SIG-M5 treated with dmso at 0.1 percent for 504 hours (cell line): ENCODE measurements at regions not wholly inside any gene's neighbourhood (a gene's known extent, or its start where the extent isn't known, plus 50 kb on each side); places are given as distances from the start of the nearest gene placed in this dataset.
"Not testable (repeated sequence)": the region's sequence is repeated elsewhere in the genome, so short reads cannot be mapped to it uniquely, and the experiment has no call there.

Experiments
- DNase-seq: peaks from one replicate; lab custom pipeline; 2025; ENCODE audit not compliant: unreplicated experiment; lab: John Stamatoyannopoulos, UW

DNA sequence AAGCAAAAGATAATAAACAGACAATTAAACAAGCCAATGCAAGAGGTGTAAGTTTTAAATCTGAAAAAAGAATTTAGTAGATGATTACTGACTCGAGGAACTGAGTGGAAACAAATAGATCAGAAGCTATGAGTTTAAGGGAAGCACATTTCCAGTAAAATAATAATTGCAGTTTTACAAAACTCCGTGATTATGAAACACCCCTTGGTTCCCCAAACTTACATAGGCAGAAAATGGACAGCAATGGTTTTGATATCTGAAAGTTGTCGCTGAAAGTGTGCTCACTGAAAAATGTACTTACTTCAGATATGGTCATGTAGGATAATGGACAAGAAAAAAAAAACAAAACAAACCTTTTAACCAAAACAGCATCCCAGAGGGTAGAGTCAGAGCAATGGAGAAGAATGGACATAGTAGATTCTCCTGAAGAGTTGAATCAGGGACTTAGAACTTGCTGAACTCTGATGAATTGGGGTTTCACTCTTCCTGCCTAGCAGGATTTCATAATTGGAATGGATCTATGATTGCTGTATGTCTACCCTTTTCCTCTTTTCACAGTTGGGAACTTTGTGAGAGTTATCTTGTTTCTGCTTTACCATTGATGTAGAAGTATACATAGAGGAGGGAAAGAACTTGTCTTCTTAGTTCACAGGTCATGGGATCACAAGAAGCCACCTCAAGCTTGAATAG, 305.6 kb upstream of the ZEB2 start:
- DNase-seq = no peak

DNA sequence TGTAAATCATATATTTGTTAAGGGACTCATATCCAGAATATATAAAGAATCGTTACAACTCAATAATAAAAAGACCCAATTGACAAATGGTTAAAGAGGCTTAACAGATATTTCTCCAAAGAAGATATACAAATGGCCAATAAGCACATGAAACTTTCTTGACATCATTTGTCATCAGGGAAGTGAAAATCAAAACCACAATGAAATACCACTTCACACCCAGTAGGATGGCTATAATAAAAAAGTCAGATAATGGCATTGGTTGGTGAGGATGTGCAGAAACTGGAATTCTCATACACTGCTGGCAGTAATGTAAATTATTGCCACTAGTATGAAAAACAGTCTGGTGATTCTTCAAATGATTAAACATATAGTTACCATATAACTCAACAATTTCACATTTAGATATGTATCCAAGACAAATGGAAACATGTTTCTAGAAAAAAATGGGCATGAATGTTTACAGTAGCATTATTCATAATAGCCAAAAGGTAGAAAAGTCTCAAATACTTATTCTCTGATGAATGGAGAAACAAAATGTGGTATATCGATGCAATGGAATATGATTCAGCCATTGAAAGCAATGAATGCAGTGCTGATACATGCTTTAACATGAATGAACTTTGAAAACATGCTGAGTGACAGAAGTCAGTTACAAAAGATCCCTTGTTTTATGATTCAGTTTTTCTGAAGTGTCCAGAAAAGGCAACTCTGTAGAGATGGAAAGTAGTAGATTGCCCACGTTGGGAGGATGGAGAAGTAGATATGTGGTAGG, 304.6 kb upstream of the ZEB2 start:
- no peak for DNase-seq

DNA sequence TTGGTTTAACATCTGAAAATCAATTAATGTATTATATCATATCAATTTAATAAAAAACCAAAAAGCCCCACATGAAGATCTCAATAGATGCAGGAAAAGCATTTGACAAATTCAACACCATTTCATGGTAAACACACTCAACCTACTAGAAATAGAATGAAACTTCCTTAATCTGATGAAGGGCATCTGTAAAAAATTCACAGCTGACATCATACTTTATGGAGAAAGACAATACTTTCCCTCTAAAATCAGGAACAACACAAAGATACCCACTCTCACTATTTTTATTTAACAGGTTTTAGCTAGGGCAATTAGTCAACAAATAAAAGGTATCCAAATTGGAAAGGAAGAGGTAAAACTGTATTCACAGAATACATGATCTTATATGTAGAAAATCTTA, 303.0 kb upstream of the ZEB2 start:
- no peak for DNase-seq

- DNase-seq = no peak
Observed at GRCh38 chr2:144812288-144812687, 292.4 kb upstream of the ZEB2 start.

- DNase-seq = no peak
Observed at GRCh38 chr2:144801766-144802165, 281.8 kb upstream of the ZEB2 start.

GRCh38 chr2:144801325-144801724, 281.4 kb upstream of the ZEB2 start:
- DNase-seq = no peak

DNA sequence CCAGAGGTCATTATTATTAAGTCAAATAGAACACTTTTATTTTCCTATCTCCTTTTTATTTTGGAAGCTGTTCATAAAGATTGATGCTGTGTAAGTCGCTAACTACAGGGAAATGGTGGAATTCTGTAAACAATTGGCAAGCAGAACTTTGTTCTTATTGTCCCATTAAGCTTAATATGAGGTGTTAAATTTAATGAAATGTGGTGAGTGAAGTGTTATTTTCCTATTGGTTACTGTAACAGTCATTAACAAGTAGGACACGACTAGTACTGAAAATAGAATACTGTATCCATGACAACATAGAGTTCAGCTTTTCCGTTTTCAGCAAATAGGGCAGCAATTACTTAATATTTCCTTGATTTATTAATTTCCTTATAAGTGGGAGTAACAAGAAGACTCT, 279.1 kb upstream of the ZEB2 start:
- no peak for DNase-seq

GRCh38 chr2:144798034-144798433, 278.1 kb upstream of the ZEB2 start:
- no peak for DNase-seq

GRCh38 chr2:144796936-144797335, 277.0 kb upstream of the ZEB2 start:
- DNase-seq = no peak

- DNase-seq = no peak
Observed at GRCh38 chr2:144796164-144796563, 276.2 kb upstream of the ZEB2 start.

- no peak for DNase-seq
Observed at GRCh38 chr2:144785253-144785652, 265.3 kb upstream of the ZEB2 start.

GRCh38 chr2:144780983-144781382, 261.1 kb upstream of the ZEB2 start:
- DNase-seq = no peak

DNA sequence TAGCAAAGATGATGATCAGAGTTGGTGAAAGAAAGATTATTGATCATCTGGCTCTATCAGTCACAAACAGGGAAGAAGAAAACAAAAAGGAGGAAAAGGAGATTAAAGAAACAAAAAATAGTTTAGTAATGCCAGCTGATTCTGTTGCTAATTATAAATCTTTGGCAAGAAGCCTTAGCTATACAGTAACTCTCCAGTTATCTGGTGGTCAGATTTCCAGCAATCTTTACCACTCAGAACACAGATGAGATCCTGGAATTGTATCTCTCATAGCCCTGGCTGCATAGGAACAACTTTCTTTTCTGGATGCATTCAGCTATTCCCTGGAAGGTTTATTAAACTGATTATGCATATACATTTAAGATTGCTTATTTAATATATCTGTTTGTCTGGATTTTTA, 256.8 kb upstream of the ZEB2 start:
- DNase-seq = no peak

DNA sequence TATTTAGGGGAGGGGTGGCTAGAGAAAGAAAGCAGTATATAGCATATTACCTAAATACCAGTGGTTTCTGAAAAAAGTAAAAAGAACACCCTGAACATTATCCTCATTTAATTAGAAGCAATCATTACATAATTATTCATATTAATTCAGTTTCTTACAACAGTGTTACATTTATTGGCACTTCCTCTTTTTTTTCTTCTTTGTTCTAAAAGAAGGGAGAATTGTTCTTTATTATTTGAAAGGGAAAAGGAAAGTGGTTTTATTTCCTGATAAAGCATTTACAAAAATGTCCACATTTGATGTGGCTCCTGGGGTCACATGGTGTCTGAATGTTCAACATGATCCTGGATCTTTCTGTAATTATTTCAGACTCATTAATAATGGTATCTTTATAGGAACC, 254.9 kb upstream of the ZEB2 start:
- peak; percentile 19 for DNase-seq

- DNase-seq = no peak
Observed at GRCh38 chr2:144771348-144771747, 251.4 kb upstream of the ZEB2 start.

DNA sequence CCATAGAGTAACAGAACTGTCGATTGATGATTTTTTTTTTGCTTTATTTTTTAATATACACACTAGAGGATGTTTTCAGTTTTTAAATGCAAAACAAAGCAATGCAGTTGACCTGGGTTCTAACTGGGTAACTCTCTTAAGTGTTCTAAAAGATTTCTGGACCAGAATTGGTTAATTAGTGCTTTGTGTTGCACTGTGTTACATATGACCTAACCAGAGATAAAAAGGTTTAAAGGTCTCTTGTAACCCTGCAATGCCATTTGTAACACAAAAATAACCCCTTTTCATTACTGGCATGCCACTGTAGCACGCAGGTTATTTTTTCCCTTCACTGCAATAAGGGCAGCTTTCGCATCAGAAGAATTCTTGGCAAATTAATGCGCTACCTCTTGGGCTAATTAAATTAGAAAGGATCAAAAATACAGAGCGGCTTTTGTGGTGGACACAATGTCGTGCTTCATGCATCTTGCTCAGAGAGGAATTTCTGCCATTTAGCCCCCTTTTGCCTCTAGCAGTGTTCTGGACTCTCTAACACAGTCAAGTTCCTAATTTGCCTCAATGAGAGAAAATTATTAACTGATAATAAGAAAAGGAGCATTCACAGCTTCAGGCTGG, 250.8 kb upstream of the ZEB2 start:
- no peak for DNase-seq

GRCh38 chr2:144760939-144761338, 241.0 kb upstream of the ZEB2 start:
- DNase-seq = not testable (repeated sequence)

DNA sequence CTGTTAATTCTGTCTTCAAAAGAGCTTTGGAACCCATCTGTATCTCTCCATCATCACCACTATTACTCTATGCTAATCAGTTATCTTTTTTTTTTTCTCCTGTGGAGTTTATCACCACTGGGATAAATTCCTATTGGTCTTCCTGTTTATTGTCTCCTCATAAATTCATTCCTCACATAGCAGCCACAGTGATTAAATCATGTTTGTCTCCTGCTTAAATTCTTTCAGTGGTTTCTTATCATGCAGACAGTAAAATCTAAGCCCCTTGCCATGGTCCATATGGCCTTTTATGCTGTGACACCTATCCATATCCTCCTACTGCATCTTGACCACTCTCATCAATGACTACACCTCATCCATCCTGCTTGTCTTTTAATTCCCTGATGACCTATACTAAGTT, 239.8 kb upstream of the ZEB2 start:
- no peak for DNase-seq

DNA sequence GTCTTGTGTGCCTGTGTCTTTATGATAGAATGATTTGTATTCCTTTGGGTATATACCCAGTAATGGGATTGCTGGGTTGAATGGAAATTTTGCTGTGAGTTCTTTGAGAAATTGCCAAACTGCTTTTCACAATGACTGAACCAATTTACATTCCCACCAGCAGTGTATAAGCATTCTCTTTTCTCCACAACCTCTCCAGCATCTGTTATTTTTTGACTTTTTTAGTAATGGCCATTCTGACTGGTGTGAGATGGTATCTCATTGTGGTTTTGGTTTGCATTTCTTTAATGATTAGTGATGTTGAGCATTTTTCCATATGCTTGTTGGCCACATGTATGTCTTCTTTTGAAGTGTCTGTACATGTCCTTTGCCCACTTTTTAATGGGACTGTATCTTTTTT, 238.3 kb upstream of the ZEB2 start:
- DNase-seq = not testable (repeated sequence)

DNA sequence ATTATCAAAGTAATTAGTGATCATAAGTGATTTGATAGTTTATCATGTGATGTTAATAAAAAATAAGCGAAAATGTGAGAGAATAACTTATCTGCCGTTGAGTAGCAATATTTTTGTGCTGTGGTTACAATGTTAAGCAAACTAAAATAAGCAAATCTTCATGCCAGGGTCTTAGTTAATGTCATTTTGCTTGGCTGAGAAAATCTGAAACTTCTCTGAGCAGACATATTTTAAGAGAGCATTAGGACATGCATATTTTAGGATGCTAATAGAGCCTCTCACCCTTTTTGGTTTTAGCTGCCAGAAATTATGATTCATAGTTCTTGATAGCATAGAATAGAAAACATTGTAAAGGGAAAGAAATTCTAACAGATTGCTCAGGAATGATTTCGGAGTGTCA, 233.5 kb upstream of the ZEB2 start:
- no peak for DNase-seq

DNA sequence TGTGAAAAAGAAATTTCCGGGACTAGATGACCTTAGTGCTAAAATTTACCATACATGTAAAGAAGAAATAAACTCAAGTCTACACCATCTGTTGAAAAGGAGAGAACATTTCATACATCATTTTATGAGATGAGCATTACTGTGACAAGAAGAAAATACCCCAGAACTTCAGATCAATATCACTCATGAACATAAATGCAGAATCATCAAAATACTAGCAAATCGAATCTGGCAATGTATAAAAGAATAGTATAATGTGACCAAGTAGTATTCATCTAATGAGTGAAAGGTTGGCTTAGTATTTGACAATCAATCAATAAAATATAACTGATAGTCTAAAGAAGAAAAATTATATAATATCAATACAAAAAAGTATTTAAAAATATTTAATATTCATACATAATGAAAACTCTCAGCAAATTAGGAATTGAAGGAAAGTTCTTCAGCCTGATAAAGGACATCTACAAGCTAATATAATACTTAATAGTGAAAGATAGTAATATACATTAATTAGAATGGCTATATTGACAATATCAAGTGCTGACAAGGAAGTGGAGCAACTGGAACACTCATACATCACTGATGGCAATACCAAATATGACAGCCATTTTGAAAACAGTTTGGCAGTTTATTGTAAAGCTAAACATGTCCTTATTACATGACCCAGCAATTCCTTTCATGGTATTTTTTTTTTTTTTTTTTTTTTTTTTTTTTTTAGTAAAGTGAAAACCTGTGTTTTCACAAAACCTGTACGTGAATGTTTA, 231.4 kb upstream of the ZEB2 start:
- no peak for DNase-seq

DNA sequence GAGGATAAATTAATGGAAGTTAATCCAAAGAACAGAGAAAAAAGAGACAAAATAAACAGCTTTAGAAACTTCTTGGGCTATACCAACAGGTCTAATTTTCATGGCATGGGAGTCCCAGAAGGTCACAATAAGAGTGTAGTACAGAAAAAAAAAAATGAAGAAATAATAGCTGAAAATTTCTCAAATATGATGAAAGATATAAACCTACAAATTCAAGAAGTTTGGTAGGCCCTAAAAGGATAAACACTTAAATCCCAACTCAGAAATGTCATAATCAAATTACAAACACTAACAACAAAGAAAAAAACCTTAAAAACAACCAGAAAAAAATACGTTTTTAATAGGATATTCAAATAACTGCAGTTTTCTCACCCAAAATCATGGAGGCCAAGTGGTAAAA, 229.3 kb upstream of the ZEB2 start:
- DNase-seq = no peak
